GM23338 (cell line): ENCODE measurements at regions not wholly inside any gene's neighbourhood (a gene's known extent, or its start where the extent isn't known, plus 50 kb on each side); places are given as distances from the start of the nearest gene placed in this dataset.
"Not testable (repeated sequence)": the region's sequence is repeated elsewhere in the genome, so short reads cannot be mapped to it uniquely, and the experiment has no call there.

Source experiments
- ATAC-seq: fragments of 200-7000 bp; cut with Tn5 transposase; 3 replicates; pipeline ENCODE4 v1.9.1; 2020
- DNase-seq: peaks from one replicate; pipeline ENCODE4 v3.0.0-alpha.2; 2015; ENCODE audit warnings: low spot score
- H2AFZ ChIP-seq: fragments of 200-600 bp; sonication (generic); 2 replicates; pipeline ENCODE4 v1.8.0; 2016; ENCODE audit warnings: antibody characterized with exemption, mild to moderate bottlenecking, moderate library complexity
- H3F3A ChIP-seq: fragments of 200-600 bp; sonication (generic); replicated peaks from 2 replicates; pipeline ENCODE4 v1.8.0; 2017; ENCODE audit warnings: antibody characterized with exemption, mixed run types, low read depth
- H3K27ac ChIP-seq: fragments of 200-600 bp; sonication (generic); 2 replicates; pipeline ENCODE4 v1.6.1; 2016; ENCODE audit warnings: low read depth
- H3K27me3 ChIP-seq: fragments of 200-600 bp; sonication (generic); 2 replicates; pipeline ENCODE4 v1.8.0; 2016; ENCODE audit warnings: mild to moderate bottlenecking, mixed run types, moderate library complexity; ENCODE audit not compliant: insufficient read depth
- H3K36me3 ChIP-seq: fragments of 200-600 bp; sonication (generic); 2 replicates; pipeline ENCODE4 v1.8.0; 2016; ENCODE audit warnings: mild to moderate bottlenecking; ENCODE audit not compliant: insufficient read depth
- H3K4me1 ChIP-seq: fragments of 200-600 bp; sonication (generic); 2 replicates; pipeline ENCODE4 v1.8.0; 2016; ENCODE audit warnings: mild to moderate bottlenecking, moderate library complexity; ENCODE audit not compliant: insufficient read depth
- H3K4me2 ChIP-seq: fragments of 200-600 bp; sonication (generic); 2 replicates; pipeline ENCODE4 v1.7.1; 2017; ENCODE audit warnings: mixed run types
- H3K4me3 ChIP-seq: fragments of 200-600 bp; sonication (generic); 2 replicates; pipeline ENCODE4 v1.6.1; 2016; ENCODE audit warnings: mixed run types
- H3K79me2 ChIP-seq: fragments of 200-600 bp; sonication (generic); replicated peaks from 2 replicates; pipeline ENCODE4 v1.8.0; 2017; ENCODE audit warnings: mild to moderate bottlenecking; ENCODE audit not compliant: insufficient read depth
- H3K9me2 ChIP-seq: fragments of 200-600 bp; sonication (generic); 2 replicates; pipeline ENCODE4 v1.8.0; 2017; ENCODE audit not compliant: insufficient read depth
- H4K20me1 ChIP-seq: fragments of 200-600 bp; sonication (generic); replicated peaks from 2 replicates; pipeline ENCODE4 v1.8.0; 2017; ENCODE audit warnings: mild to moderate bottlenecking; ENCODE audit not compliant: insufficient read depth
- H3K27ac Mint-ChIP-seq: 2 replicates; pipeline ENCODE4 v1.8.0; 2020; ENCODE audit warnings: inconsistent platforms, mild to moderate bottlenecking, moderate library complexity, mixed read lengths
- H3K27me3 Mint-ChIP-seq: 3 replicates; pipeline ENCODE4 v1.8.0; 2022; ENCODE audit warnings: low read depth, mild to moderate bottlenecking, moderate library complexity, mixed read lengths, inconsistent platforms; ENCODE audit not compliant: insufficient read depth, poor library complexity
- H3K36me3 Mint-ChIP-seq: 3 replicates; pipeline ENCODE4 v1.8.0; 2021; ENCODE audit warnings: low read depth, mild to moderate bottlenecking, inconsistent platforms, moderate library complexity, mixed read lengths
- H3K4me1 Mint-ChIP-seq: 3 replicates; pipeline ENCODE4 v1.8.0; 2020; ENCODE audit warnings: mild to moderate bottlenecking, inconsistent platforms, mixed read lengths
- H3K4me3 Mint-ChIP-seq: 3 replicates; pipeline ENCODE4 v1.8.0; 2021; ENCODE audit warnings: moderate library complexity, mild to moderate bottlenecking, inconsistent platforms, mixed read lengths
- H3K9me3 Mint-ChIP-seq: 3 replicates; pipeline ENCODE4 v1.8.0; 2020; ENCODE audit warnings: moderate library complexity, mild to moderate bottlenecking, inconsistent platforms, mixed read lengths
- CTCF ChIP-seq, 2 experiments: fragments of 200-600 bp in 1 of 2; sonication (generic) in 1 of 2; conservative IDR thresholded peaks; 2 replicates each; pipeline versions ENCODE4 v1.5.1 to v1.6.1; 2016 to 2017; ENCODE audit warnings: antibody characterized with exemption in 2 of 2, low read depth in 2 of 2, mild to moderate bottlenecking in 2 of 2, moderate library complexity in 1 of 2
- ETS1 ChIP-seq: IDR thresholded peaks from 2 replicates; pipeline ENCODE4 v1.6.1; 2016; ENCODE audit warnings: antibody characterized with exemption
- EZH2phosphoT487 ChIP-seq: fragments of 200-600 bp; sonication (generic); IDR thresholded peaks from one replicate; pipeline ENCODE4 v1.8.1; 2018; ENCODE audit warnings: antibody characterized with exemption; ENCODE audit not compliant: unreplicated experiment
- JUNB ChIP-seq: IDR thresholded peaks from one replicate; pipeline ENCODE4 v1.6.1; 2016; ENCODE audit warnings: antibody characterized with exemption; ENCODE audit not compliant: unreplicated experiment
- NANOG ChIP-seq: IDR thresholded peaks from 2 replicates; pipeline ENCODE4 v1.6.1; 2016; ENCODE audit warnings: antibody characterized with exemption, borderline replicate concordance
- POLR2AphosphoS5 ChIP-seq: IDR thresholded peaks from 2 replicates; pipeline ENCODE4 v1.6.1; 2016; ENCODE audit warnings: antibody characterized with exemption, low read depth
- STAT1 ChIP-seq: IDR thresholded peaks from one replicate; pipeline ENCODE4 v1.6.1; 2016; ENCODE audit warnings: antibody characterized with exemption; ENCODE audit not compliant: unreplicated experiment
- ZNF114 ChIP-seq: fragments of 250-450 bp; sonication (Bioruptor Pico); IDR thresholded peaks from 2 replicates; pipeline ENCODE4 v1.5.0; 2020; ENCODE audit warnings: mild to moderate bottlenecking, moderate library complexity
- ZNF331 ChIP-seq: fragments of 250-450 bp; sonication (Bioruptor Pico); IDR thresholded peaks from 2 replicates; pipeline ENCODE4 v1.5.0; 2020; ENCODE audit warnings: low read depth, mild to moderate bottlenecking, moderate library complexity
- TF ChIP-seq, protein P1 (sequence below): IDR thresholded peaks from one replicate; pipeline ENCODE4 v1.6.1; 2018; ENCODE audit warnings: antibody characterized with exemption; ENCODE audit not compliant: unreplicated experiment

- not testable (repeated sequence) for H3K4me1 Mint-ChIP-seq, H3K27ac Mint-ChIP-seq, H4K20me1 ChIP-seq, H3K36me3 ChIP-seq, H3K4me3 ChIP-seq, H3K4me2 ChIP-seq, ATAC-seq, H3K4me1 ChIP-seq, H3K79me2 ChIP-seq, DNase-seq, H2AFZ ChIP-seq, H3K9me2 ChIP-seq, H3F3A ChIP-seq, H3K27ac ChIP-seq, H3K27me3 Mint-ChIP-seq, H3K27me3 ChIP-seq, H3K4me3 Mint-ChIP-seq, H3K36me3 Mint-ChIP-seq
- peaks cover 24% of the 10 kb centered on the region for H3K9me3 Mint-ChIP-seq
Measured at GRCh38 chr11:81280228-81280627, 1453.4 kb downstream of the FAM181B start.

DNA sequence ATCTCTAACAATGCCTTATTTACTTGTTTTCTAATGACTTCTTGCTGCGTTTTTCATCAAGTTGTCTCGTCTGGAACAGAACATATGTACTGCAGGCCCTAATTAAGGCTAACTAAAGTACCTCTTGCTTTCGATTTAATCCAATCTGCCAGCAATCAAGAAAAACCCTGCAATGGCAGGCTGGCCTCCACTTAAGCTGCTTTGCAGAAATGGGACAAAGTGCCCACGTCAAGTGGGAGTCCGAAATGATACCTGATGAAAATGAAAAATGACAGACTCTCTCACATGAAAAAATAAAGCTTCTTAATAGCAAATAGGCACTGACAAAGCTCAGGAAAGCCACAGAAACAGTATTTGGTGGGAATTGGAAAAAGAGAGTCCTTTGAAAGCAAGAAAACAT, 1454.7 kb downstream of the FAM181B start:
- H3K27me3 ChIP-seq = no peaks in the 10 kb centered on the region
- H3K4me1 ChIP-seq = no peaks in the 10 kb centered on the region
- H3K4me3 Mint-ChIP-seq = no peak overlapping the region
- H3K4me3 ChIP-seq = no peak overlapping the region
- no peak overlapping the region for H2AFZ ChIP-seq
- H3K79me2 ChIP-seq = no peaks in the 10 kb centered on the region
- H3F3A ChIP-seq = no peaks in the 10 kb centered on the region
- peaks cover 2% of the 10 kb centered on the region for H3K27me3 Mint-ChIP-seq
- no peak overlapping the region for H3K27ac Mint-ChIP-seq
- peaks cover 15% of the 10 kb centered on the region for H3K9me3 Mint-ChIP-seq
- peaks cover 9% of the 10 kb centered on the region; the same call in 1 of the 2 replicates for H3K9me2 ChIP-seq
- TF ChIP-seq ZNF331 (CRISPR knock-in tag) = no peak
- TF ChIP-seq CTCF (conservative IDR thresholded peaks at IDR 0.05; ENCODE audit: low read depth in 2 of 2) = no peak
- no peak for DNase-seq
- no peak for ATAC-seq
- H3K36me3 Mint-ChIP-seq = peaks cover 8% of the 10 kb centered on the region; the same call in 2 of the 3 replicates
- no peaks in the 10 kb centered on the region for H4K20me1 ChIP-seq
- H3K27ac ChIP-seq = no peak overlapping the region
- H3K4me2 ChIP-seq = no peak overlapping the region
- H3K36me3 ChIP-seq = no peaks in the 10 kb centered on the region
- no peaks in the 10 kb centered on the region for H3K4me1 Mint-ChIP-seq

GRCh38 chr11:81270686-81271085, 1463.0 kb downstream of the FAM181B start:
- Mint-ChIP-seq H3K9me3 (no peaks in the 10 kb centered on the region), H3K27ac (no peak overlapping the region), H3K27me3 (no peaks in the 10 kb centered on the region), H3K4me3 (no peak overlapping the region), H3K4me1 (peaks cover 13% of the 10 kb centered on the region), H3K36me3 (no peaks in the 10 kb centered on the region)
- H3K27me3 ChIP-seq = no peaks in the 10 kb centered on the region
- no peak overlapping the region for H3K4me2 ChIP-seq
- no peak for DNase-seq
- H2AFZ ChIP-seq = no peak overlapping the region
- no peak for ATAC-seq
- H4K20me1 ChIP-seq = no peaks in the 10 kb centered on the region
- no peak overlapping the region for H3K27ac ChIP-seq
- H3K36me3 ChIP-seq = no peaks in the 10 kb centered on the region
- no peak overlapping the region for H3K4me3 ChIP-seq
- no peaks in the 10 kb centered on the region for H3K79me2 ChIP-seq
- H3F3A ChIP-seq = no peaks in the 10 kb centered on the region
- H3K9me2 ChIP-seq = 0 out of 2 replicates have a peak, but pooled peaks cover 3% of the 10 kb centered on the region
- peaks cover 7% of the 10 kb centered on the region; the same call in 1 of the 2 replicates for H3K4me1 ChIP-seq
- TF ChIP-seq ZNF331 (CRISPR knock-in tag) (no peak), NANOG (no peak), EZH2phosphoT487 (no peak), STAT1 (no peak), POLR2AphosphoS5 (no peak), CTCF (conservative IDR thresholded peaks at IDR 0.05; ENCODE audit: low read depth in 2 of 2) (no peak), JUNB (no peak), ETS1 (no peak), ZNF114 (CRISPR knock-in tag) (no peak)
- TF ChIP-seq, protein P1, sequence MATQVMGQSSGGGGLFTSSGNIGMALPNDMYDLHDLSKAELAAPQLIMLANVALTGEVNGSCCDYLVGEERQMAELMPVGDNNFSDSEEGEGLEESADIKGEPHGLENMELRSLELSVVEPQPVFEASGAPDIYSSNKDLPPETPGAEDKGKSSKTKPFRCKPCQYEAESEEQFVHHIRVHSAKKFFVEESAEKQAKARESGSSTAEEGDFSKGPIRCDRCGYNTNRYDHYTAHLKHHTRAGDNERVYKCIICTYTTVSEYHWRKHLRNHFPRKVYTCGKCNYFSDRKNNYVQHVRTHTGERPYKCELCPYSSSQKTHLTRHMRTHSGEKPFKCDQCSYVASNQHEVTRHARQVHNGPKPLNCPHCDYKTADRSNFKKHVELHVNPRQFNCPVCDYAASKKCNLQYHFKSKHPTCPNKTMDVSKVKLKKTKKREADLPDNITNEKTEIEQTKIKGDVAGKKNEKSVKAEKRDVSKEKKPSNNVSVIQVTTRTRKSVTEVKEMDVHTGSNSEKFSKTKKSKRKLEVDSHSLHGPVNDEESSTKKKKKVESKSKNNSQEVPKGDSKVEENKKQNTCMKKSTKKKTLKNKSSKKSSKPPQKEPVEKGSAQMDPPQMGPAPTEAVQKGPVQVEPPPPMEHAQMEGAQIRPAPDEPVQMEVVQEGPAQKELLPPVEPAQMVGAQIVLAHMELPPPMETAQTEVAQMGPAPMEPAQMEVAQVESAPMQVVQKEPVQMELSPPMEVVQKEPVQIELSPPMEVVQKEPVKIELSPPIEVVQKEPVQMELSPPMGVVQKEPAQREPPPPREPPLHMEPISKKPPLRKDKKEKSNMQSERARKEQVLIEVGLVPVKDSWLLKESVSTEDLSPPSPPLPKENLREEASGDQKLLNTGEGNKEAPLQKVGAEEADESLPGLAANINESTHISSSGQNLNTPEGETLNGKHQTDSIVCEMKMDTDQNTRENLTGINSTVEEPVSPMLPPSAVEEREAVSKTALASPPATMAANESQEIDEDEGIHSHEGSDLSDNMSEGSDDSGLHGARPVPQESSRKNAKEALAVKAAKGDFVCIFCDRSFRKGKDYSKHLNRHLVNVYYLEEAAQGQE = no peak
